ENCODE measurements at regions not wholly inside any gene's neighbourhood (a gene's known extent, or its start where the extent isn't known, plus 50 kb on each side); places are given as distances from the start of the nearest gene placed in this dataset.

DNA sequence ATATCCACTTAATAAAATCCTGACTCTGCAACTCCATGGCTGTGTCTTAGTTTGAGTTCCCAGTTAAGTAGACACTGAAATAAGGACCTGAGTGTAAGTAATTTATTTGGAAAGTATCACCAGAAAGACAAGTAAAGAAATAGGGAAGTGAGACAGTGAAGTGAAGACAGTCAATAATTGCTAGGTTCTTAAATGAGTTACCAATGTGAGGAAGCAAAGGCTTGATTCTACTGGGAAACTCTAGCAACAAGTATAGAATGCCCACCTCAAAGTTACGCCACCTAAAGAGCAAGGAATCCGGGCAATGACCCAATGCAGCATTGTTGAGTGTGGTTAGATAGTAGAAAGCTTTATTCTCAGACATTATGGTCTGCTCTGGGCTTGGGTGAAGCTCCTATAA, 383.9 kb downstream of the TLR4 start:
- TF ChIP-seq ZNF274 (IDR thresholded peaks at IDR 0.05; ENCODE audit: low read depth, low read length), result no peak
- TF ChIP-seq YY1 (IDR thresholded peaks at IDR 0.05; ENCODE audit: insufficient read depth, insufficient read length), result no peak
